ENCODE measurements at regions not wholly inside any gene's neighbourhood (a gene's known extent, or its start where the extent isn't known, plus 50 kb on each side); places are given as distances from the start of the nearest gene placed in this dataset.
"Not testable (repeated sequence)": the region's sequence is repeated elsewhere in the genome, so short reads cannot be mapped to it uniquely, and the experiment has no call there.

DNA sequence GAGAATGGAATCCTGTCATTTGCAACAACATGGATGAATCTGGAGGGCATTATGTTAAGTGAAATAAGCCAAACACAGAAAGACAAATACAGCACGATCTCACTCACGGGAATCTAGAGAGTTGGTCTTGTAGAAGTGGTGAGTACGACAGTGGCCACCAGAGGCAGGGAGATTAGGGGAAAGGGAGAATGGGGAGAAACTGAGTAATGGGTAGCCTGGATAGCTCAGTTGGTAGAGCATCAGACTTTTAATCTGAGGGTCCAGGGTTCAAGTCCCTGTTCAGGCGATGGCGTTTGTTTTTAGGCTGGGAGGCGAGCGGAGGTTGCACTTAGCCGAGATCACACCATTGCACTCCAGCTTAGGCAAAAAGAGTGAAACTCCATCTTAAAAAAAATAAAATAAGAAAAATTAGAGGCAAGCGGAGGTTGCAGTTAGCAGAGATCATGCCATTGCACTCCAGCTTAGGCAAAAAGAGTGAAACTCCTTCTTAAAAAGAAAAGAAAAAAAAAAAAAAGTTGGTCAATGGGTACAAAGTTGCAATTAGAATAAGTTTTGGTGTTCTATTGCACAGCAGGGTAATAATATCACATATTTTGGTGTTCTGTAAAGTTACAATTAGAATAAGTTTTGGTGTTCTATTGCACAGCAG, 95.7 kb upstream of the UBASH3B start:
- intact Hi-C loops (cut with micrococcal nuclease): no loop called here
- Mint-ChIP-seq H3K4me1 (ENCODE audit: low read depth) (no peaks in the 10 kb centered on the region), H3K9me3 (no peaks in the 10 kb centered on the region), H3K36me3 (ENCODE audit: low read depth) (no peaks in the 10 kb centered on the region), H3K27ac (no peak overlapping the region), H3K27me3 (peaks cover 16% of the 10 kb centered on the region), H3K4me3 (no peak overlapping the region)
- no peak for TF ChIP-seq CTCF (IDR thresholded peaks at IDR 0.05)
- CTCF ChIA-PET: no interaction called here
- peak; percentile 39 for ATAC-seq
- peak; percentile 12 for DNase-seq
- POLR2A ChIA-PET: no interaction called here

DNA sequence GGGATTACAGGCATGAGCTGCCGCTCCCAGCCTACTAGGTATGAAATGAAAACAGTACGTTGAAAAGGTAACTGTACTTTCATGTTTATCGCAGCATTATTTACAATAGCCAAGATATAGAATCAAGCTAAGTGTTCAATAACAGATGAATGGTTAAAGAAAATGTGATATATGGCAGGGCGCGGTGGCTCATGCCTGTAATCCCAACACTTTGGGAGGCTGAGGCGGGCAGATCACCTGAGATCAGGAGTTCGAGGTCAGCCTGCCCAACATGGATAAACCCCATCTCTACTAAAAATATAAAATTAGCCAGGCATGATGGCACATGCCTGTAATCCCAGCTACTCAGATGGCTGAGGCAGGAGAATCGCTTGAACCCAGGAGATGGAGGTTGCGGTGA, 96.3 kb upstream of the UBASH3B start:
- H3K36me3 Mint-ChIP-seq (ENCODE audit: low read depth); H3K9me3 Mint-ChIP-seq; DNase-seq; H3K27ac Mint-ChIP-seq; H3K4me1 Mint-ChIP-seq (ENCODE audit: low read depth); CTCF ChIA-PET; H3K4me3 Mint-ChIP-seq; POLR2A ChIA-PET; intact Hi-C loops (cut with micrococcal nuclease); ATAC-seq: not testable (repeated sequence)
- H3K27me3 Mint-ChIP-seq: peaks cover 14% of the 10 kb centered on the region

GRCh38 chr11:122557163-122557562, 98.4 kb upstream of the UBASH3B start:
- DNase-seq; H3K36me3 Mint-ChIP-seq (ENCODE audit: low read depth); H3K4me1 Mint-ChIP-seq (ENCODE audit: low read depth); H3K4me3 Mint-ChIP-seq; H3K9me3 Mint-ChIP-seq; ATAC-seq; intact Hi-C loops (cut with micrococcal nuclease); H3K27ac Mint-ChIP-seq; POLR2A ChIA-PET: not testable (repeated sequence)
- CTCF ChIA-PET: interaction anchor here (0.8 kb wide), 1 partner anchor 12 kb away, joined by 4 read pairs; no protein-coding TSS in a partner anchor
- peaks cover 14% of the 10 kb centered on the region for H3K27me3 Mint-ChIP-seq

DNA sequence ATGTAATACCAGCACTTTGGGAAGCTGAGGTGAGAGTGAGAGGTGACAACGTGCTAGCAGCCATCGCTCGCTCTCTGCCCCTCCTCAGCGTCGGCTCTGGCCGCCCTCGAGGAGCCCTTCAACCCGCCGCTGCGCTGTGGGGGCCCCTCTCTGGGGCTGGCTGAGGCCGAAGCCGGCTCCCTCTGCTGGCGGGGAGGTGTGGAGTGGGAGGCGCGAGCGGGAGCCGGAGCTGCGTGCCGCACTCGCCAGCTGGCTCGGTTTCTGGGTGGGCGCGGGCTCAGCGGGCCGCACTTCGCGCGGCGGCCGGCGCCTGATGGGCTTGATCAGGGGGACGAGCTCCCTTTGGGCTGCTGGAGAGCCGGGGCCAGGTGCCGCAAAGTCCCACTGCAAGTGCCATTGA, 98.9 kb upstream of the UBASH3B start:
- DNase-seq (peak; percentile 19), ATAC-seq (peak; percentile 37)
- H3K27me3 Mint-ChIP-seq: peaks cover 14% of the 10 kb centered on the region
- no peaks in the 10 kb centered on the region for H3K9me3 Mint-ChIP-seq
- ChIA-PET CTCF (interaction anchor here (0.8 kb wide), 1 partner anchor 11 kb away, joined by 4 read pairs; no protein-coding TSS in a partner anchor), POLR2A (interaction anchor here (0.6 kb wide), 1 partner anchor 311 kb away, joined by 3 read pairs; no protein-coding TSS in a partner anchor)
- H3K27ac Mint-ChIP-seq: no peak overlapping the region
- no peak overlapping the region for H3K4me3 Mint-ChIP-seq
- no peaks in the 10 kb centered on the region for H3K4me1 Mint-ChIP-seq (ENCODE audit: low read depth)
- H3K36me3 Mint-ChIP-seq (ENCODE audit: low read depth): no peaks in the 10 kb centered on the region
- intact Hi-C loops (cut with micrococcal nuclease): no loop called here
- TF ChIP-seq CTCF (IDR thresholded peaks at IDR 0.05): no peak

- Mint-ChIP-seq H3K27me3 (peaks cover 2% of the 10 kb centered on the region), H3K4me1 (ENCODE audit: low read depth) (no peaks in the 10 kb centered on the region), H3K9me3 (peaks cover 23% of the 10 kb centered on the region), H3K36me3 (ENCODE audit: low read depth) (peaks cover 2% of the 10 kb centered on the region), H3K27ac (no peak overlapping the region), H3K4me3 (no peak overlapping the region)
- CTCF ChIA-PET: no interaction called here
- TF ChIP-seq CTCF (IDR thresholded peaks at IDR 0.05): no peak
- intact Hi-C loops (cut with micrococcal nuclease): no loop called here
- POLR2A ChIA-PET: no interaction called here
- no peak for DNase-seq
- ATAC-seq: no peak
Measured at GRCh38 chr11:122538060-122538459, 117.5 kb upstream of the UBASH3B start.

DNA sequence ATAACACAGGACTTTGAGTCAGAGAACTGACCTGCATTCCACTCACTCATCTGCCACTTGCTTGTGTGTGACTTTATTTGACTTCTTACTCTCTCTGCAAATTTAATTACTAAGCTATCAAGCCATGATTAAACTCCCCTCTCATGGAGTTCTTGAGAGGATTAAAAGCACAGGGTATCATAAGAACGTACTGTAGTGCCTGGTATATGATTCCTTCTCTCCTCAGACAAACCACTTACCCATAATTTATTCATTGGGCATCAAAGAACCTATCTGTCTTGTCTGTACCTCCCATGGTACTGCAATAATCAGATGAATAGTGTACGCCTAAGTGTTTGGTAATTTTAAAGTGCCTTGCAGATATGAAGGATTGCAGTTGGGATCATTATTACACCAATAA, 130.6 kb upstream of the UBASH3B start:
- H3K4me1 Mint-ChIP-seq (ENCODE audit: low read depth): no peaks in the 10 kb centered on the region
- no peak overlapping the region for H3K27ac Mint-ChIP-seq
- ATAC-seq: no peak
- intact Hi-C loops (cut with micrococcal nuclease): no loop called here
- DNase-seq: no peak
- H3K9me3 Mint-ChIP-seq: no peaks in the 10 kb centered on the region
- POLR2A ChIA-PET: no interaction called here
- no peaks in the 10 kb centered on the region for H3K36me3 Mint-ChIP-seq (ENCODE audit: low read depth)
- H3K27me3 Mint-ChIP-seq: peaks cover 28% of the 10 kb centered on the region
- H3K4me3 Mint-ChIP-seq: no peak overlapping the region
- TF ChIP-seq CTCF (IDR thresholded peaks at IDR 0.05): no peak
- CTCF ChIA-PET: no interaction called here

Measured in activated CD8-positive, alpha-beta T cell treated with anti-CD3 and anti-CD28 coated beads for 36 hours (primary cell).